ENCODE measurements at regions not wholly inside any gene's neighbourhood (a gene's known extent, or its start where the extent isn't known, plus 50 kb on each side); places are given as distances from the start of the nearest gene placed in this dataset.

DNA sequence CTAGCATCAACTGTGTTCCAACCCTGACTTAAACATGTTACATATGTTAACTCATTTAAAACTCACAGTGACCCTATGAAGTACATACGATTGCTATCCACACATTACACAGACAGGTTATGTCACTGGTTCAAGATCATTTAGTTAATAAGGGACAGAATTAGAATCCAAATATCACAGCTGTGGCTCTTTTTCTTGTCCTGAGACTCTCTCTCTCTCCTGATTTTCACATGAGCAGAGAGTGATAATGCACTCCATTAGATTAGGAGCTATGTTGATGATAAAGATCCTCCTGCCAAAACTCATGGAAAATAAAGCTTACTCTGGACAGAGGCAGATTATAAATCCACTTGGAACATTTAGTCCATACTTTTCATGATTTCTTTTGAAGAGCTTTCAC lies 408.3 kb downstream of the PPARGC1A start:
- Histone ChIP-seq H2AFZ (ENCODE audit: low read depth, low read length) (no peak overlapping the region), H3K4me3 (no peak overlapping the region), H3K9me1 (ENCODE audit: control insufficient read depth, insufficient read depth, low read length) (no peaks in the 10 kb centered on the region), H3K27me3 (ENCODE audit: control insufficient read depth in 2 of 2, insufficient read depth in 2 of 2, low read length in 2 of 2) (no peaks in the 10 kb centered on the region), H4K20me1 (replicated peaks; ENCODE audit: control insufficient read depth, insufficient read depth, low read length) (no peaks in the 10 kb centered on the region), H3K27ac (ENCODE audit: extremely low read depth, low read depth, low read length) (no peak overlapping the region), H3K4me2 (ENCODE audit: insufficient read depth, low read length) (no peak overlapping the region), H3K36me3 (ENCODE audit: control insufficient read depth, insufficient read depth, low read length) (no peaks in the 10 kb centered on the region), H3K4me1 (replicated peaks in 1 of 2; ENCODE audit: control insufficient read depth in 2 of 2, insufficient read depth in 2 of 2, low read length in 2 of 2) (no peaks in the 10 kb centered on the region), H3K9ac (ENCODE audit: insufficient read depth in 1 of 2, low read depth in 2 of 2, low read length in 2 of 2) (no peak overlapping the region), H3K9me3 (replicated peaks; ENCODE audit: control insufficient read depth, insufficient read depth, low read depth, low read length) (no peaks in the 10 kb centered on the region), H3K79me2 (ENCODE audit: control insufficient read depth, insufficient read depth, low read length) (no peaks in the 10 kb centered on the region)
- 0% methylated on average over 1 of the region's 1 CpG for WGBS (ENCODE audit: insufficient coverage, low coverage, missing lambda C conversion rate)
- intact Hi-C loops (cut with micrococcal nuclease) (no loop called here), in situ Hi-C loops (cut with MboI) (no loop called here)
- DNase-seq (ENCODE audit: extremely low read depth in 1 of 4, low spot score in 3 of 4) (no peak), ATAC-seq (no peak), FAIRE-seq (no peak)
- ChIA-PET CTCF (ENCODE audit: low intra/inter-chr PET ratio) (no interaction called here), POLR2A (no interaction called here)
- TF ChIP-seq ZNF785 (CRISPR knock-in tag; IDR thresholded peaks at IDR 0.05), result no peak
- BruUV-seq (replicated peaks), result no TSS peak

DNA sequence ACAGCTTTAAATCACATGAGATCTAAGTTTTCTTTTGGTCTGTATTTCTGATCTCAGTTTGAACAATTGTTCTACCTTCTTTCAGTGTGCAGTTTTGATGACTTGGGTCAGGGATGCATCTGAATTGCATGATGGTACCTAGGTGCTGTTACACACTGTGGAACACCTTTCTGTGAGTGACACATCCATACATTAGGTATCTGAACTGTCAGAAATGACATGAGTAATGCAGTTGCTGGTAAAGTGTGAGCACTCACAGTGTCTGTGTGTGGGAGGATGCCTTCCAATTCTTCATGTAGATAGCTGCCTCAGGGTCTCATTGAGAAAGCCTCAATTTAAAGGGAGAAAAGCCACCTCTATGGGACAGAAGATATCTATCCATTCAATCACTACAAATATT lies 411.9 kb downstream of the PPARGC1A start:
- ChIA-PET POLR2A (no interaction called here), CTCF (ENCODE audit: low intra/inter-chr PET ratio) (no interaction called here)
- H3K79me2 ChIP-seq (ENCODE audit: control insufficient read depth, insufficient read depth, low read length), result no peaks in the 10 kb centered on the region
- in situ Hi-C loops (cut with MboI), result no loop called here
- H4K20me1 ChIP-seq (replicated peaks; ENCODE audit: control insufficient read depth, insufficient read depth, low read length), result no peaks in the 10 kb centered on the region
- no peak for FAIRE-seq
- intact Hi-C loops (cut with micrococcal nuclease), result no loop called here
- no peak overlapping the region for H2AFZ ChIP-seq (ENCODE audit: low read depth, low read length)
- no peaks in the 10 kb centered on the region for H3K9me3 ChIP-seq (replicated peaks; ENCODE audit: control insufficient read depth, insufficient read depth, low read depth, low read length)
- no peaks in the 10 kb centered on the region for H3K9me1 ChIP-seq (ENCODE audit: control insufficient read depth, insufficient read depth, low read length)
- H3K27ac ChIP-seq (ENCODE audit: extremely low read depth, low read depth, low read length), result no peak overlapping the region
- H3K36me3 ChIP-seq (ENCODE audit: control insufficient read depth, insufficient read depth, low read length), result no peaks in the 10 kb centered on the region
- no peak overlapping the region for H3K4me3 ChIP-seq
- no TSS peak for BruUV-seq (replicated peaks)
- no peak overlapping the region for H3K4me2 ChIP-seq (ENCODE audit: insufficient read depth, low read length)
- H3K27me3 ChIP-seq (ENCODE audit: control insufficient read depth in 2 of 2, insufficient read depth in 2 of 2, low read length in 2 of 2), result no peaks in the 10 kb centered on the region
- no peak overlapping the region for H3K9ac ChIP-seq (ENCODE audit: insufficient read depth in 1 of 2, low read depth in 2 of 2, low read length in 2 of 2)
- ATAC-seq, result no peak
- no peak for DNase-seq (ENCODE audit: extremely low read depth in 1 of 4, low spot score in 3 of 4)
- no peaks in the 10 kb centered on the region for H3K4me1 ChIP-seq (replicated peaks in 1 of 2; ENCODE audit: control insufficient read depth in 2 of 2, insufficient read depth in 2 of 2, low read length in 2 of 2)
- TF ChIP-seq MTA2 (IDR thresholded peaks at IDR 0.05; ENCODE audit: low read depth) (no peak), NEUROD1 (IDR thresholded peaks at IDR 0.05; ENCODE audit: borderline replicate concordance, low read depth, low read length, partially characterized antibody) (no peak), HDAC6 (IDR thresholded peaks at IDR 0.05; ENCODE audit: low read depth, low read length) (no peak), KLF1 (tag; IDR thresholded peaks at IDR 0.05) (no peak), SAP30 (IDR thresholded peaks at IDR 0.05; ENCODE audit: borderline replicate concordance, insufficient read depth, low read depth, low read length, poor library complexity, severe bottlenecking) (no peak), CEBPG (CRISPR knock-in tag; IDR thresholded peaks at IDR 0.05) (no peak), CEBPG (tag; conservative IDR thresholded peaks at IDR 0.05 in 1 of 2, IDR thresholded peaks at IDR 0.05 in 1 of 2) (no peak), ZNF431 (CRISPR knock-in tag; IDR thresholded peaks at IDR 0.05) (no peak)
- TF ChIP-seq, protein P1, sequence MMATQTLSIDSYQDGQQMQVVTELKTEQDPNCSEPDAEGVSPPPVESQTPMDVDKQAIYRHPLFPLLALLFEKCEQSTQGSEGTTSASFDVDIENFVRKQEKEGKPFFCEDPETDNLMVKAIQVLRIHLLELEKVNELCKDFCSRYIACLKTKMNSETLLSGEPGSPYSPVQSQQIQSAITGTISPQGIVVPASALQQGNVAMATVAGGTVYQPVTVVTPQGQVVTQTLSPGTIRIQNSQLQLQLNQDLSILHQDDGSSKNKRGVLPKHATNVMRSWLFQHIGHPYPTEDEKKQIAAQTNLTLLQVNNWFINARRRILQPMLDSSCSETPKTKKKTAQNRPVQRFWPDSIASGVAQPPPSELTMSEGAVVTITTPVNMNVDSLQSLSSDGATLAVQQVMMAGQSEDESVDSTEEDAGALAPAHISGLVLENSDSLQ (IDR thresholded peaks at IDR 0.05), result no peak
- TF ChIP-seq, protein P2, sequence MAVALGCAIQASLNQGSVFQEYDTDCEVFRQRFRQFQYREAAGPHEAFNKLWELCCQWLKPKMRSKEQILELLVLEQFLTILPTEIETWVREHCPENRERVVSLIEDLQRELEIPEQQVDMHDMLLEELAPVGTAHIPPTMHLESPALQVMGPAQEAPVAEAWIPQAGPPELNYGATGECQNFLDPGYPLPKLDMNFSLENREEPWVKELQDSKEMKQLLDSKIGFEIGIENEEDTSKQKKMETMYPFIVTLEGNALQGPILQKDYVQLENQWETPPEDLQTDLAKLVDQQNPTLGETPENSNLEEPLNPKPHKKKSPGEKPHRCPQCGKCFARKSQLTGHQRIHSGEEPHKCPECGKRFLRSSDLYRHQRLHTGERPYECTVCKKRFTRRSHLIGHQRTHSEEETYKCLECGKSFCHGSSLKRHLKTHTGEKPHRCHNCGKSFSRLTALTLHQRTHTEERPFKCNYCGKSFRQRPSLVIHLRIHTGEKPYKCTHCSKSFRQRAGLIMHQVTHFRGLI (CRISPR knock-in tag; IDR thresholded peaks at IDR 0.05), result no peak
- TF ChIP-seq, protein P3, sequence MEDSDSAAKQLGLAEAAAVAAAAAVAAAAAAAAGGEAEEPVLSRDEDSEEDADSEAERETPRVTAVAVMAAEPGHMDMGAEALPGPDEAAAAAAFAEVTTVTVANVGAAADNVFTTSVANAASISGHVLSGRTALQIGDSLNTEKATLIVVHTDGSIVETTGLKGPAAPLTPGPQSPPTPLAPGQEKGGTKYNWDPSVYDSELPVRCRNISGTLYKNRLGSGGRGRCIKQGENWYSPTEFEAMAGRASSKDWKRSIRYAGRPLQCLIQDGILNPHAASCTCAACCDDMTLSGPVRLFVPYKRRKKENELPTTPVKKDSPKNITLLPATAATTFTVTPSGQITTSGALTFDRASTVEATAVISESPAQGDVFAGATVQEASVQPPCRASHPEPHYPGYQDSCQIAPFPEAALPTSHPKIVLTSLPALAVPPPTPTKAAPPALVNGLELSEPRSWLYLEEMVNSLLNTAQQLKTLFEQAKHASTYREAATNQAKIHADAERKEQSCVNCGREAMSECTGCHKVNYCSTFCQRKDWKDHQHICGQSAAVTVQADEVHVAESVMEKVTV (CRISPR knock-in tag; IDR thresholded peaks at IDR 0.05), result no peak
- TF ChIP-seq, protein P4, sequence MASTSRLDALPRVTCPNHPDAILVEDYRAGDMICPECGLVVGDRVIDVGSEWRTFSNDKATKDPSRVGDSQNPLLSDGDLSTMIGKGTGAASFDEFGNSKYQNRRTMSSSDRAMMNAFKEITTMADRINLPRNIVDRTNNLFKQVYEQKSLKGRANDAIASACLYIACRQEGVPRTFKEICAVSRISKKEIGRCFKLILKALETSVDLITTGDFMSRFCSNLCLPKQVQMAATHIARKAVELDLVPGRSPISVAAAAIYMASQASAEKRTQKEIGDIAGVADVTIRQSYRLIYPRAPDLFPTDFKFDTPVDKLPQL (IDR thresholded peaks at IDR 0.05; ENCODE audit: extremely low read depth, insufficient read length), result no peak

All from K562 (cell line).